Tibial artery (tissue), 4 donors: ENCODE measurements at regions not wholly inside any gene's neighbourhood (a gene's known extent, or its start where the extent isn't known, plus 50 kb on each side); places are given as distances from the start of the nearest gene placed in this dataset.

Source experiments
- DNase-seq, 2 donors: peaks; one replicate each; pipeline ENCODE4 v3.0.0-alpha.2; 2019
- H3K27ac ChIP-seq, 2 donors: fragments of 200-600 bp; sonication (generic) in 1 of 2; 1 replicate in 1 of 2; 2 replicates in 1 of 2; pipeline ENCODE4 v1.5.1; 2018 to 2019; ENCODE audit warnings: mild to moderate bottlenecking in 1 of 2
- H3K27me3 ChIP-seq, 2 donors: fragments of 200-600 bp; sonication (generic) in 1 of 2; one replicate each; pipeline versions ENCODE4 v1.5.1 to v1.6.0; 2016 to 2019
- H3K36me3 ChIP-seq, 3 donors: fragments of 200-600 bp; sonication (generic) in 2 of 3; one replicate each; pipeline ENCODE4 v1.5.1; 2016 to 2019; ENCODE audit warnings: mild to moderate bottlenecking in 2 of 3
- H3K4me1 ChIP-seq, 4 donors: fragments of 200-600 bp; sonication (generic) in 2 of 4; 1 replicate in 3 of 4; 2 replicates in 1 of 4; pipeline ENCODE4 v1.5.1; 2016 to 2019
- H3K4me3 ChIP-seq, 2 donors: fragments of 200-600 bp; sonication (generic) in 1 of 2; 1 replicate in 1 of 2; 2 replicates in 1 of 2; pipeline ENCODE4 v1.5.1; 2018 to 2019; ENCODE audit warnings: mild to moderate bottlenecking in 2 of 2
- H3K9me3 ChIP-seq, 3 donors: fragments of 200-600 bp; sonication (generic) in 1 of 3; one replicate each; pipeline ENCODE4 v1.5.1; 2016 to 2019
- CTCF ChIP-seq, 2 experiments: fragments of 200-600 bp in 1 of 2; fragments of 450-650 bp in 1 of 2; IDR thresholded peaks; one replicate each; pipeline ENCODE4 v1.5.1; 2017 to 2019; ENCODE audit warnings: antibody characterized with exemption in 2 of 2, mild to moderate bottlenecking in 1 of 2, moderate library complexity in 1 of 2
- intact Hi-C: fragments of 100-400 bp; cut with DNase I; formaldehyde crosslinking; loops from one replicate; pipeline ENCODE4 v1.15.0; 2023; ENCODE audit warnings: low total_unique reads

- DNase-seq: no peak
- H3K9me3 ChIP-seq: no peaks in the 10 kb centered on the region
- no peak overlapping the region for H3K27ac ChIP-seq
- H3K4me1 ChIP-seq: peaks cover 0 to 12% (median 4%) of the 10 kb centered on the region in 4 donors
- H3K36me3 ChIP-seq: no peaks in the 10 kb centered on the region
- intact Hi-C loops: no loop called here
- H3K4me3 ChIP-seq: no peak overlapping the region
- no peak for TF ChIP-seq CTCF (IDR thresholded peaks at IDR 0.05)
- no peaks in the 10 kb centered on the region for H3K27me3 ChIP-seq
These were observed 451.0 kb downstream of the TTLL7 start for GRCh38 chr1:83547901-83548300.

DNA sequence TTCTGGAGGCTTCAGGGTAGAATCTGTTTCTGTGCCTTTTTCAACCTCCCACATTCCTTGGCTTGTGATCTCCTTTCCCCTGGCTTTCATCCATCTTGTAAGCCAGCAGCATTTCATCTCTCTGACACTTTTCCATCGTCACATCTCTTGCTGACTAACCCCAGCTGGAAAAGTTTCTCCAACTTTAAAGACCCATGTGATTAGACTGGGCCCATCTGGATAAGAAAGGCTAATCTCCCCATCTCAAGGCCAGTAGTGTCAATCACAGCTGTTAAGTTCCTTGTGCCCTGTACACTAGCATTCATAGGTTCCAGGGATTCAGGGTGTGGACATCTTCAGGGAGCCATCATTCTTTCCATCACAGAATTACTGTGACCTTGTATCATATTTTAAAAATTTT lies 452.1 kb downstream of the TTLL7 start:
- Histone ChIP-seq H3K36me3 (no peaks in the 10 kb centered on the region), H3K9me3 (no peaks in the 10 kb centered on the region), H3K4me3 (no peak overlapping the region), H3K4me1 (peaks cover 0 to 12% (median 4%) of the 10 kb centered on the region in 4 donors), H3K27ac (no peak overlapping the region), H3K27me3 (no peaks in the 10 kb centered on the region)
- TF ChIP-seq CTCF (IDR thresholded peaks at IDR 0.05): no peak
- DNase-seq: no peak
- intact Hi-C loops: no loop called here

DNA sequence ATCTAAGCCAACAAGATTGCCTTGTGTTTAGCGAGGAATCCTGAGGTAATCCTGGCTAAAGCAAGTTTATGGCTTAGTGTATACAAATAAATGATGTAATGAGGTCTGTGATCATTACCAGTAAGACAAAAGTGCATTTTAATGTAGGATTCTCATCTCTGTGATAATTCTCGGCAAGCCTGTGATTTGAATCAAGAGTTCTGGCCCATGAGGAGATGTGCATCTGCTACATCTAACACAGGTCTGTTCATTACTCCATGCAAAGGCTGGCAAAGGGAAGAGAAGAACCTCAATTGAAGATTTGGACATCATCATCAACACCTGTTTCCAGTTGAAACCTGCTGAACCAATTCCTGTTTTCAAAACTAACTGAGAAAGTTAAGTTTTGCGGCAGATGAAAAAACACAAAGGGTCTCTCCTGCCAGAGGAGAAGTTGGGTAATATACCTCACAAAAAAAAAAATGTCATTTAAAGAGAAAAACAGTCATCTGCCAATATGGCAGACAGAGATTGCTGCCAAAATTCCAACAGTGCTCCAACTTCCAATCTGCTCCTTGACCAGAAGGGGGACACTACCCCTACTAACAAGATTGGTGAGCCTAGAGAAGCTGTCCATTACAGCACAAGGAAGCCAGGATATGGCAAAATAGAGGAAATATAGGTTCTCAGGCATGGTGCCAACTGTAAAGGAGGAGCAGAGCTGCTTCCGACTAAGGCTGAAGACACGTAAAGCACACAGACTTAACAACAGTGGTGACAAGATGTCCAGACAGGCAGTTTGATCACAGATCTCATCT lies 453.7 kb downstream of the TTLL7 start:
- no peaks in the 10 kb centered on the region for H3K36me3 ChIP-seq
- no peak for DNase-seq
- H3K4me3 ChIP-seq: no peak overlapping the region
- H3K27ac ChIP-seq: no peak overlapping the region
- intact Hi-C loops: no loop called here
- H3K27me3 ChIP-seq: no peaks in the 10 kb centered on the region
- TF ChIP-seq CTCF (IDR thresholded peaks at IDR 0.05): no peak
- no peaks in the 10 kb centered on the region for H3K4me1 ChIP-seq
- H3K9me3 ChIP-seq: no peaks in the 10 kb centered on the region

GRCh38 chr1:83543222-83543973 lies 455.5 kb downstream of the TTLL7 start:
- H3K27me3 ChIP-seq: no peaks in the 10 kb centered on the region
- intact Hi-C loops: no loop called here
- no peak overlapping the region for H3K4me3 ChIP-seq
- DNase-seq: no peak
- no peaks in the 10 kb centered on the region for H3K9me3 ChIP-seq
- no peaks in the 10 kb centered on the region for H3K4me1 ChIP-seq
- TF ChIP-seq CTCF (IDR thresholded peaks at IDR 0.05): no peak
- no peak overlapping the region for H3K27ac ChIP-seq
- H3K36me3 ChIP-seq: no peaks in the 10 kb centered on the region

DNA sequence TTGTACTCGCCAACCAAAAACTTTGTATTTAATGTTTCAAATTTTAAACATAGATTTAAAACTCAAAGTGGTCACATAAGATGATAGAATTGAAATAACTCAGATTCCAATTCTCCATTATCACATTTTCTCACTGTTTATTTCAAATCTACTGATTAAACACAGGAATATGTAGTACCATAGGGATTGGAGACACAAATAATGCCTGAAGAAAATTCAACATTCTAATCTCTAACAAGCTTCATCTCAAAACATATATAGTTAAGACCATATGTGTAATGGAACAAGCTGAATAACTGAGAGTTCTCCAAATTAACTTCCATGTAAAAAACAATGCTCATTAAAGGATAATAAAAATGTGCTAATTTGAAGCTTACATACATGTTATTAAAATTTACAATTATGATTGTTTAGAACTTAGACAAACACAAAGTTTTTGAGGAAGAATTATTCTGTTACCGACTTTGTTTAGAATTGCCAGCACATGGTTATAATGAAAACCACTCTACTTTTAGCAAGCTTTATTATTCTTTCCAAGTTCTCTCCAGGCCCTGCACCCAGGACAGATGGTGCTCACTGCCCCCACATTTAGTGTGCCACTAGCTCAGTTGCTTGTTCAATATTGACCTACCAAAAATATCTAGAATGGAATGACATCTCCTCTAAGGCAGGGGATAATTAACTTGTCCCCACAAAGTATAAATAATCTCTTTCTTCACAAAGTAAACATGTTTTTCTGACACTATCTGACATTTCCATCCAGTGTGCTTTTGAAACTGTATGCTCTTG lies 467.2 kb downstream of the TTLL7 start:
- Histone ChIP-seq H3K4me1 (peaks cover 0 to 15% (median 1%) of the 10 kb centered on the region in 4 donors), H3K36me3 (no peaks in the 10 kb centered on the region), H3K27me3 (no peaks in the 10 kb centered on the region), H3K9me3 (no peaks in the 10 kb centered on the region), H3K4me3 (no peak overlapping the region), H3K27ac (no peak overlapping the region)
- intact Hi-C loops: no loop called here
- DNase-seq: no peak
- TF ChIP-seq CTCF (IDR thresholded peaks at IDR 0.05): no peak
